ENCODE measurements at regions not wholly inside any gene's neighbourhood (a gene's known extent, or its start where the extent isn't known, plus 50 kb on each side); places are given as distances from the start of the nearest gene placed in this dataset.
"Not testable (repeated sequence)": the region's sequence is repeated elsewhere in the genome, so short reads cannot be mapped to it uniquely, and the experiment has no call there.

- DNase-seq (peak in 1 of 2 donors; percentile 88), ATAC-seq (ENCODE audit: low FRiP score in 2 of 2) (peak in 1 of 2 donors; percentile 83)
- no peaks in the 10 kb centered on the region for H3K4me1 ChIP-seq
- H3K36me3 ChIP-seq, result no peaks in the 10 kb centered on the region
- no peaks in the 10 kb centered on the region for H3K9me3 ChIP-seq
- H3K27ac ChIP-seq, result peak overlapping the region; percentile 11 to 80 (median 67)
- WGBS, 2 donors, result 83 to 89% methylated on average over 6 to 8 of the region's 8 CpGs
- H3K4me3 ChIP-seq, result no peak overlapping the region
- peaks cover 0 to 16% (median 6%) of the 10 kb centered on the region in 4 donors for H3K27me3 ChIP-seq
- TF ChIP-seq POLR2AphosphoS5 (IDR thresholded peaks at IDR 0.05), result peak in 1 of 2 donors; percentile 46
- peak in 2 of 4 donors; percentile 22 to 62 for TF ChIP-seq EP300 (IDR thresholded peaks at IDR 0.05)
- peak in 2 of 4 donors; percentile 15 to 63 for TF ChIP-seq POLR2A (IDR thresholded peaks at IDR 0.05)
- TF ChIP-seq CTCF (IDR thresholded peaks at IDR 0.05), result no peak
Measured at GRCh38 chr1:157198619-157199420, 60.6 kb upstream of the ETV3 start.

- WGBS, 2 donors, result 82 to 88% methylated on average over 7 of the region's 7 CpGs
- Histone ChIP-seq H3K4me3 (no peak overlapping the region), H3K27me3 (peaks cover 0 to 16% (median 6%) of the 10 kb centered on the region in 4 donors), H3K27ac (peak overlapping the region; percentile 11 to 80 (median 60)), H3K9me3 (no peaks in the 10 kb centered on the region), H3K36me3 (no peaks in the 10 kb centered on the region), H3K4me1 (no peaks in the 10 kb centered on the region)
- ATAC-seq (ENCODE audit: low FRiP score in 2 of 2), result no peak
- peak; percentile 6 to 52 for DNase-seq
- no peak for TF ChIP-seq POLR2AphosphoS5 (IDR thresholded peaks at IDR 0.05)
- TF ChIP-seq CTCF (IDR thresholded peaks at IDR 0.05), result no peak
- TF ChIP-seq EP300 (IDR thresholded peaks at IDR 0.05), result no peak
- TF ChIP-seq POLR2A (IDR thresholded peaks at IDR 0.05), result no peak
Measured at GRCh38 chr1:157197906-157198435, 59.8 kb upstream of the ETV3 start.

- H3K4me1 ChIP-seq, H3K27ac ChIP-seq, H3K9me3 ChIP-seq, H3K36me3 ChIP-seq, H3K4me3 ChIP-seq, DNase-seq: not testable (repeated sequence)
- peak in 1 of 2 donors; percentile 41 for ATAC-seq (ENCODE audit: low FRiP score in 2 of 2)
- WGBS, 2 donors, result 19 to 28% methylated on average over 6 to 10 of the region's 11 CpGs
- peaks cover 0 to 16% (median 6%) of the 10 kb centered on the region in 4 donors for H3K27me3 ChIP-seq
- peak in 4 of 6 experiments; percentile 28 to 65 (median 46) for TF ChIP-seq CTCF (IDR thresholded peaks at IDR 0.05)
Measured at GRCh38 chr1:157196670-157197456, 58.7 kb upstream of the ETV3 start.

GRCh38 chr1:157196245-157196543, 58.0 kb upstream of the ETV3 start:
- Histone ChIP-seq H3K4me3 (no peak overlapping the region), H3K36me3 (no peaks in the 10 kb centered on the region), H3K4me1 (no peaks in the 10 kb centered on the region), H3K27ac (no peak overlapping the region), H3K9me3 (no peaks in the 10 kb centered on the region), H3K27me3 (peaks cover 0 to 16% (median 6%) of the 10 kb centered on the region in 4 donors)
- DNase-seq, result no peak
- ATAC-seq (ENCODE audit: low FRiP score in 2 of 2), result no peak
- WGBS, 2 donors, result 96 to 100% methylated on average over 2 of the region's 2 CpGs
- no peak for TF ChIP-seq CTCF (IDR thresholded peaks at IDR 0.05)
- no peak for TF ChIP-seq EP300 (IDR thresholded peaks at IDR 0.05)
- TF ChIP-seq POLR2A (IDR thresholded peaks at IDR 0.05), result no peak
- no peak for TF ChIP-seq POLR2AphosphoS5 (IDR thresholded peaks at IDR 0.05)

Data from upper lobe of left lung (tissue), 6 donors.